GM21526 (cell line): ENCODE measurements at regions not wholly inside any gene's neighbourhood (a gene's known extent, or its start where the extent isn't known, plus 50 kb on each side); places are given as distances from the start of the nearest gene placed in this dataset.
"Not testable (repeated sequence)": the region's sequence is repeated elsewhere in the genome, so short reads cannot be mapped to it uniquely, and the experiment has no call there.

Experiments
- ATAC-seq: cut with Tn5 transposase; IDR thresholded peaks from one replicate; pipeline ENCODE4 v1.9.1; 2021; ENCODE audit warnings: moderate library complexity; ENCODE audit not compliant: unreplicated experiment, low FRiP score

DNA sequence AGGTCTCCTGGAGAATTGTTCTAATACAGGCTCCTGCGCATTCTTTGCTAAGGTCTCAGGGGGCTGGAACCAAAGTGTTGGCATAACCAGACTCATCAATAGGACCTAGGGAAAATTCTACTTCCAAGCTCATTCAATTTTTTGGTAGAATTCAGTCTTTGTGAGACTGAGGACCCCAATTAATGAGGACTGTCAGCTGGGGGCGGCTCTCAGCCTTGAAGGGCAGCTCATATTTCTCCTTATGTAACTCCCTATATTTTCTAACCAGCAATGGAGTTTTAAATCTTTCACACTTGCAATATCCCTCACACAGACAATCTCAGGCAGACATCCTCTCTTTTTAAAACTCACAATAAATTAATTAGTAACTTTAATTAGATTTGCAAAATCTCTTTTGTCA lies 476.4 kb upstream of the LRFN5 start:
- no peak for ATAC-seq

DNA sequence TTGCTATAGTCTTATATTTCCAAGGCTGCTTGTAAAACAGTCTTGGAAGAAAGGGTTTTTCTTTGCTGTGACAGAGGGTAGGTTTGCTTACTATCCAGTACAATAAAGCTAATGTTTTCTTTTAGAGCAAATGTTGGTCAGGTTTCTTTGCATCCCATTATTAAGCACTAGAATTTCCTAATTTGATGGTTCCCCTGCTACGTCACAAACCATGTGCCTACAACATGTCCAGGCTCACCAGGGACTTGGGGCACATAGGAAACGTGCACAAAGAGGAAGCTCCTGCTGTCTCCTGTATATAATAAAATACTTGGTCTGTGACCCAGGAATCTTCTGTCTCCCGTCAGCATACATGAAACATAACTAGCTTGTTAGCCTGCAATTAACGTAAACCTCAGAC lies 486.3 kb upstream of the LRFN5 start:
- ATAC-seq: no peak

DNA sequence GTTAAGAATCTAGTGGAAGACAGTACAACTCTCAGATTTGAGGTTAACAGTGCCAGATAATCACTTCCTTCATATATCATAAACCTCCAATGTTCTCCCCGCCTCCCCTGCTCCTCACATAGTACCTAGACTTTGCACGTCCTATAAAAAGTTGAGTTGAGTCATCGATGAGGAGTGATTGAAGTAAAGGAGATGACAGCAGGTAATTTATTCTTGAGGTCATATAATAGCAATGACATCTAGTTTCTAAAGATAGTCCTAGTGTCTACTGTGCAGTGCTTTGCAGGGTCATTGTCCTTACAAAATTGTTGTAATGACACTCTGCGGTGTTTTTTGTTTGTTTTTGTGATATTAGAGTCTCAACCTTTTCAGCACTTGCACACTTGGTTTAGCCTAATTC lies 510.5 kb upstream of the LRFN5 start:
- no peak for ATAC-seq

DNA sequence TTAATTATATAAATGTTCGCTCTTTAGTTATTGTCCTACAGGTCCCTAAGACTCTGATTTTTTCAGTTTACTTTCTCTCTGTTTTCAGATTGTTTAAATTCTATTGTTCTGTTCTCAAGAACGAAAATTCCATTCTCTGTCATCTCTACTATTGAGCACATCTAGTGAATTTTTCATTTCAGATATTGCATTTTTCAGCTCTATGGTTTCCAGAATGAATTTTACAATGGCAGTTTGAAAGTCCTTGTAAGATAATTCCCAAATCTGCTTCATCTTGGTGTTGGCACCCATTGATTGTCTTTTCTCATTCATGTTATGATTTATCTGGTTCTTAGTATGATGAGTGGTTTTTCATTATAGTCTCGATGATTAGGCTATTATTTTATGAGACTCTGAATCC lies 519.6 kb upstream of the LRFN5 start:
- no peak for ATAC-seq

DNA sequence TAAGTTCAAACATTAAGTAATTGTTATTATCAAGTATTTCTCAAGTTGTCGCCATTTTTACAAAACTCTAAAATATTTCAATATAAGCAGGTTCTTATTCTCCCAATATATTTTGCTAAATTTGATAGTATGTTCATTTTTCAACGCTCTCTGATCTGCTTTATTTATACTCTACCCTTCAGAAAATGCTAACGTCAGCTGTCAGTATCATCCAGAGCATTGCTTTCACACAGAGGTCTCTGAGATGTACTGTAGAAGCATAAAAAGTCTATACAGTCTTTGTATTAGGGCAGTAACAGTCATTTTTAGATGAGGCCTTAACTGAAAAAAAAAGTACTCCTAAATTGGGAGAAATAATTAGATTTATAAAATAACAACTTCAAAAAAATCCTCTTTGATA lies 533.1 kb upstream of the LRFN5 start:
- no peak for ATAC-seq

DNA sequence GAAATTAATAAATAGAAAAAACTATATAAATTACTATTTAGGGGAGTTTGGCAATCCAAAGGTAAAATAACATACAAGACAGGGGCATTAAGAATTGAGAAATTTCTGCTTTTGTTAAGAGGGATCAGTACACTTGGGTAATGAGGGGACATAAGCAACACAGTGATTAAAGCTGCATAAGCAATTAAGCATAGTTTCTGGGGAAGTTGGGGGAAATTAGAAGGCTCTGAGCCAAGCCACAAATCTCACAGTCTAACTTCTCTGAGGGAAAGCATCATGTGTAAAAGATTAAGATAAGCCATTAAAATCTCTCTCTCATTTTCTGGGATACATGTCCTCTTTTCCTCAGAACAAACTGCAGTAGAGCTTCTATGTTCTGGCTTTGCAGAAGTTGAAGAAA lies 533.9 kb upstream of the LRFN5 start:
- no peak for ATAC-seq

DNA sequence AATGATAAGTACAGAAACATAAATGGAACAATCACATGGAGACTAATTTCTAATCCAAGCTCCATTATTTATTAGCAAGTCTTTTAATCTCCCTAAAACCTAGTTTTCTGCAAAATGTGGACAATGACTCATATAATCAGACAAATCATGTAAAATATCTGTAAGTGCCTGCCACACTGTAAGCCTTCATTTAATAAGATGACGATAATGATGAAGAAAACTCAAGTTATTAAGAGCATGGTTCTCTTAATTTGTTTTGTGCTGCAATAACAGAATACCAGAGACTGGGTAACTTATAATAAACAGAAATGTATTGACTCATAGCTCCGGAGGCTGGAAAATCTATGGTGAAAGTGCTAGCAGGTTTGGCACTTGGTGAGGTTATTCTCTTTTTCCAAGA lies 535.3 kb upstream of the LRFN5 start:
- ATAC-seq: no peak

DNA sequence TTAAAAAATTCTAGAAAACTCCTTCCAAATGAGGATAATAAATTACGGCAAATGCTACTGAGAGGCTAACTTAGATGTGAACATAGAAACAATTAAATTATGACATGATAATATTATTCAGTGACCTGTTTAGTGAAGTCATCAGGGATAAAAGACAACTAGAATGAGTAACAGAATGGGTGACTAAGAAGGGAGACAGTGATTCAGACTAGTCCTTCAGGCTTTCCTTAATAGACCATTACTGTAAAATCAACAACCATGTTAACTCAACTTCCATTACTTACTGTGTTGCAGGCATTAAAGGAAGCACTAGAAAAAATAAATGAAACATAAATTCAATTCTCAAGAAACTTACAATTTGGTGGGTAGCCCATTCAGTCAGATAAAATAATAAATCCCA lies 543.9 kb upstream of the LRFN5 start:
- no peak for ATAC-seq

DNA sequence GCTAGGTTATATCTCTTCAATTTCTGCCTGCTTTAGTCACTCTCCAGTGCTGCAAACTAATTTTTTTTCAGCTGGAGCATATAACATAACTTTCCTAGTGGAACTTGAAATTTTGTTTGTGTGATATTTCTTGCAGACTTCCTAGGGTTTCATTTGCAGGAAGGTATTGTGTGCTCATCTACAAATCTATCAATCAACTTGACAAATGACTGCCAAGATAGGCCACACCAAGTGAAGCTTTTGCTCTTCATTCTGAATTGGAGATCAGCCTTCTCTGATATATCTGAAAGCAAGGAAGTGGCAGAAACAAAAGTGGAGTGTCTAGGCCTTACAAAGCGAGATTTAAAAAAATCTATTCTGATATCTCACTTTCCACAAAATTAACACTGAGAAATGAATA lies 551.1 kb upstream of the LRFN5 start:
- ATAC-seq: no peak

DNA sequence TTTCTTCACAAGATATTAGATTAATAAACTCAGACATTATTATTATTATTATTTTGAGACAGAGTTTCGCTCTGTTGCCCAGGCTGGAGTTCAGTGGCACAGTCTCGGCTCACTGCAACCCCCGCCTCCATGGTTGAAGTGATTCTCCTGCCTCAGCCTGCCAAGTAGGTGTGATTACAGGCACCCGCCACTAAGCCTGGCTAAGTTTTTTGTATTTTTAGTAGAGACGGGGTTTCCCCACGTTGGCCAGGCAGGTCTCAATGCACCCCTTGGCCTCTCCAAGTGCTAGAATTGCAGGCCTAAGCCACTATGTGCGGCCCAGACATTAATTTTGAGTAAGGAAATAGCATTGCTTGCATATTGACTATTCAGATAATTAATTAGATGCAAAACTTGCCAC lies 554.9 kb upstream of the LRFN5 start:
- no peak for ATAC-seq

DNA sequence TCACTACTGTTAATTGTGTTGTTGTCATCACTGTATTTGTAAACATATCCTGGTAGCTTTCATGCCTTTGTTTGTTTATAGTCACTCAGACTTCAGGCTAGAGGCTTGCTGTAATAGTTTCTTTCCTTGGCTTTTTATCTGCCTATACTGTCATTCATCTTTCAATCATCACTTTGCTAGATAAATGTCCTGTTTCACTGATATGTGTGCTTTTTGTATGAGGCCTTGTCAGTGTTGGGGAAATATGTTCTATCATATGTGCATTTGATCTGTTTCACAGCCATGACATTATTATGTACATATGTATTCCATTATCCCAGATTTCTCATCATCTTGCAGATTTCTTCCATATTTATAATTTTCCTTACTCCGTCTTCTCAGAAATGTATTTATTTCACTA lies 558.9 kb upstream of the LRFN5 start:
- ATAC-seq: no peak

DNA sequence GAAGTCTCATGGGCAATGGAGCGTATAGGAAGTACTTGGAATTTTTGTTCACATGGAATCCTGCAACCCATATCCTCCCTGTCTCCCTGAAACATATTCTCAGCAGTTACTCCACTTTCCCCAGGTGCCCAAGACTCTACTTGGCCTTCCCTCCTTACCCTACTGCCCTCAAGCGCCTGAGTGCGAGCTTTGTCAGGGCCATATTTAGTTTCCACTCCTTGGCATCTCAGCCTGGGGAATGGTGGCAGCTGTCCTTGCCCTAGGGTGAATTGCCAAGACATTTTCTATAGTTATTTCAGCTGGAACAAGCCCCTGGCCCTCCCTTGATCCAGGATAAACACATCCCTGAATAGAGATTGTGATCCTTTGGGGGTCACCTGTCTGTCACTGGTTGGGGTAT lies 569.3 kb upstream of the LRFN5 start:
- no peak for ATAC-seq

DNA sequence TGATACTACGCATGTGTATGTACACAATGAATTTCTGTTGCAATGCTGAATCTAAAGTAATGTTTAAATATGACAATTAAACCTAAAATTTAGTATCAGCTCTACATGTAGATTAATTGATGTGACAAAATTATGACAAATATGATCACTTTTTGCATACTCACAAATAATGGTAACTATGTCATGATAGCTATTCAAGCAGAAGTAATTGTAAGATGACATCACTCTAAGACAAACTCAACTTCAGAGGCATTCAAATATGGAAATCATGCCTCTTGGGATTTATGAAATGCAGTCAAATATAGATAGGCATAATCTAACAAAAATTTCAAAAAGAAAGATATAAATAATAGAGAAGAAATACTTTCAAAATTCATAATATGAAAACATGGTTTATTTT lies 571.7 kb upstream of the LRFN5 start:
- ATAC-seq: no peak

DNA sequence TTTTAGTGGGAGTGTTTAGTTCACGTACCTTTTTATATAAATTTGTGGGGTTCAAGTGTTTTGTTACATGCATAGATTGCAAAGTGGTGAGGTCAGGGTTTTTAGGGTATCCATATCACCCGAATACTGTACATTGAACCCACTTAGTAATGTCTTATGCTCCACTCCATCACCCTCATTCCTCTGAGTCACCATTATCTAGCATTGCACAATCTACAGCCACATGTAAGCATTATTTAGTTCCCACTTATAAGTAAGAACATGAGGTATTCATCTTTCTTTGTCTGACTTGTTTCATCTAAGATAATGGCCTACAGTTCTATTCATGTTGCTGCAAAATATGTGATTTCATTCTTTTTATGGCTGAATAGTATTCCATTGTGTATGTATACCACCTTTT lies 583.7 kb upstream of the LRFN5 start:
- no peak for ATAC-seq

DNA sequence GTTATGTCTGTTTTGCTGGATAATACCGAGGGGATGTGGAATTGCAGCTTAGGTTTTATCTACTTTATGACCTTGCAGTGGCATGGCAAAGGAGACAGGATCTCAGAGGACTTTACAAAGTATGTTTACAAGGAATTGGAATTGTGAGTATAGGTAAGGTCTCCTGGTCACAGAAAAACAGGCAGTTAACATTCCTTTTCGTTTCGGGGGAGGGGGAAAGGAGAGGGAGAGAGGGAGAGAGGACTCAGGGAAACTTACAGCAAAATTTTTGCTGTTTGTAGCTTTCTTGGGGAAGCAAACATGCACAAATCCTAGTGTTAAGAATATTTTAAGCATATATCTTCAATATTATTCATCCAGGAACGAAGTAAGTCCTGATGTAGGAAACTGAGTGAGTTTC lies 590.5 kb upstream of the LRFN5 start:
- no peak for ATAC-seq

DNA sequence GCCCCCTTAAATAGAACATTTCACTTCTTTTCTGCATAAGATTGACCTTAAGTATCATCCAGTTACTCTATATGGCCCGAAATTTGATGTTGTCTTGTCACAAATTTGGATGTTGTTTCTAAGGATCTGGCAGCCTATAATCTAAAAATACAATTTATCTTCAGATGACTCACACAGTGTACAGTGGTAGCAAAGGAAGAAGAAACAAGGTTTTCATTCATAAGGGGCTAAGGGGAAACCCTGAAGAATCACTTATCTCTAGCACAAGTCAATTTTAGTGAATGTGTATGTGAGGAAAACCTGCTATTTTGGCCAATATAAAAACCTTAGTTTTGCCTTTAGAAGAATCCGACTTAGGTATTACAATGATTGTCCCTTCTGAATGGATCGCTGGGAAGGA lies 606.3 kb upstream of the LRFN5 start:
- no peak for ATAC-seq

DNA sequence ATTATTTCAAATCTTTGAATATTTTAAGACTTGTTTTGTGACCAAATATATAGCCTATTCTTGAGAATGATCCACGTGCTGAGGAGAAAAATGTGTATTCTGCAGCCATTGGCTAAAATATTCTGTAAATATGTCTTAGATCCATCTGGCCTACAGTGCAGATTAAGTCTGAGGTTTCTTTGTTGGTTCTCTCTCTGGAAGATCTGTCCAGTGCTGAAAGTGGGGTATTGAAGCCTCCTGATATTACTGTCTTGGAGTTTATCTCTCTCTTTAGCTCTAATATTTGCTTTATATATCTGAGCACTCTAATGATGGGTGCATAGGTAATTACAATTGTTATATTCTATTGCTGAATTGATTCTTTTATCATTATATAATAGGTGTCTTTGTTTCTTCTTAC lies 617.4 kb upstream of the LRFN5 start:
- no peak for ATAC-seq

DNA sequence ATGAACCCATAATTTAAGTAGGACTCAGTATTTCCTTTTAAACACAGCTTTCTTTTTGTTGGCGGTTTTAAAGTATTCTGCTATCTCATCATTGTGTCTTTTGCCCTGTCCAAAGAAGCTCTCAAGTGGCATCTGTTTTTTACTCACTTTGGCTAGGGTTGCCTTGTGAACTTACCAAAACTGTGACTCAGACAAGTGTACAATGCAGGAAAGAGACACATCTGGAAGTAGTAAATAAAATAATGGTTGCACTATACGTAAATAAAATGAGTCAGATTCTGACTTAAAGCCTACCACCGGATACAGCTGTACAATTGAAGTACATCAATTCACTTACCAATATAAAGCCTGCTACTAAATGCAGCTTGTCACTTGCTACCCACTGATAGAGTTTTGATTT lies 619.2 kb upstream of the LRFN5 start:
- ATAC-seq: no peak

DNA sequence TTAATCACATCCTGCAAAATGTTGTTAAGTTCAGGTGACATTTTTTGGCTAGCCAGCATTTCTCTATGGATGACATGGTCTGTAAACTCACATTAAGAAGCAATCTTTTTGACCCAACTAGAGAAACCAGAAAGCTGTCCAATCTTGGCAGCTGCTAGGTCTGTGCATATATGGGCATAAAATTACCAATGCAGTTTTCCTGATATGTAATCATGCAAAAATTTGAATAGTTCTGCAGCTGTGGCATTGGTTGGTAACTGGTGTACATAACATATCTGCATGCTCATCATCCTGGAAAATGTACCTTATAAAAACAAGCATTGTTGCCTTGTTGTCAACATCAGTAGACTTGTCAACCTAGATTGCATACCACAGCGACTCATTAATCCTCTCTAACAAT lies 620.0 kb upstream of the LRFN5 start:
- ATAC-seq: no peak

DNA sequence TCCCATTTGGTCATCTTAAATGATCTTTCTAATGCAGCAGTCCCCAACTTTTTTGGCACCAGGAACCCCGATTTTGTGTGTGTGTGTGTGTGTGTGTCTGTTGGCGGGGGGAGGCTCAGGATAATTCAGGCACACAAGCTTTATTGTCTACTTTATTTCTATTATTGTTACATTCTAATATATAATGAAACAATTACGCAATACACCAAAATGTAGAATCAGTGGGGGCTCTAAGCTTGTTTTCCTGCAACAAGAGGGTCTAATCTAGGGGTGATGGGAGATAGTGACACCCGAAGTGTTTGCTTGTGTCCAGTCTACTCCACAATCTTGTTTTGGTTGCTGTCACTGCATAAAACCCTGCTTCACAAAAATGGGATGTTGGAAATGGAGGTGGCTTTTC lies 621.1 kb upstream of the LRFN5 start:
- ATAC-seq: no peak

DNA sequence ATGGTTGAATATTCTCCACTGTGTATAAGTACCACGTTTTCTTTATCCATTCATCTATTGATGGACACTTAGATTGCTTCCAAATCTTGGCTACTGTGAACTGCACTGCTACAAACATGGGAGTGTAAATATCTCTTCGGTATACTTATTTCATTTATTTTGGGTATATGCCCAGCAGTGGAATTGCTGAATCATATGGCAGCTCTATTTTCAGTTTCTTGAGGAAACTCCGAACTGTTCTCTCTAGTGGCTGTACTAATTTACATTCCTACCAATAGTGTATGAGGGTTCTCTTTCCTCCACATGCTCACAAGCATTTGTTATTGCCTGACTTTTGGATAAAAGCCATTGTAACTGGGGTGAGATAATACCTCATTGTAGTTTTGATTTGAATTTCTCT lies 623.1 kb upstream of the LRFN5 start:
- ATAC-seq: no peak

DNA sequence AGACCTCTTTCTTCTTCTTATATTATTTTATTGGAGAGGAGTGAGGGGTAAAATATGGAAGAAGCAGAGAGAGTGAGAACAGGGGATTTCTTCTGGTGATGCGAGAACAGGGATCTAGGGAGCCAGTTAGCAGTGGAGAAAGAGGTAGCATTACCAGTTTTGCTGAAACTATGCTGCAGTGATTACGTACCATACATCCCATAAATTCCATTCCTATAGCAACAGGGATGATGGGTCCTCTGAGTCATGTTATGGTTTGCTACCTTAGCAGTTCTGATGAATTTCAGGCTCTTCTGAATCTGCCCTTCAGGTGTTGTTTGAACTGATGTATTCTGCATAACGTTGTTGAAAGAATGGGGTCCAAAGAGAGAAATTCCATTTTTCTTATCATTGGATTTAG lies 625.4 kb upstream of the LRFN5 start:
- ATAC-seq: no peak

DNA sequence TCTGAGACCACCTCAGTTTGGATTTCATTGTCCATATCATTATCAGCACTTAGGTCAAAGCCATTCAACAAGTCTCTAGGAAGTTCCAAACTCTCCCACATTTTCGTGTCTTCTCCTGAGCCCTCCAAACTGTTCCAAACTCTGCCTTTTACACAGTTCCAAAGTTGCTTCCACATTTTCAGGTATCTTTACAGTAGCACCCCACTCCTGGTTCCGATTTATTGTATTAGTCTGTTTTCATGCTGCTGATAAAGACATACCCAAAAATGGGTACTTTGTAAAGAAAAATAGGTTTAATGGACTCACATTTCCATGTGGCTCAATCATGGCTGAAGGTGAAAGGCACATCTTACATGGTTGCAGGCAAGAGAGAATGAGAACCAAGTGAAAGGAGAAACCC lies 646.4 kb upstream of the LRFN5 start:
- not testable (repeated sequence) for ATAC-seq

DNA sequence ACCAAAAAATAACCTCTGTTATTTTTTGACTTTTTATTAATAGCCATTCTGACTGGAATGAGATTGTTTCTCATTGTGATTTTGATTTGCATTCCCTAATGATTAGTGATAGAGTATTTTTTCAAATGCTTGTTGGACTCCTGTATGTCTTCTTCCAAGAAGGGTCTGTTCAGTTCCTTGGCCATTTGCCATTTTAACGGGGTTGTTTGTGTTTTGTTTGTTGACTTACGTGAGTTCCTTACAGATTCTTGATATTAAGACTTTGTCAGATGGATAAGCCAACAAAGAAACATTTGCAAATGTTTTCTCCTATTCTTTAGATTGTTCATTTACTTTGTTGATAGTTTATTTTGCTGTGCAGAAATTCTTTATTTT lies 651.6 kb upstream of the LRFN5 start:
- ATAC-seq: no peak
